ENCODE measurements at regions not wholly inside any gene's neighbourhood (a gene's known extent, or its start where the extent isn't known, plus 50 kb on each side); places are given as distances from the start of the nearest gene placed in this dataset.

DNA sequence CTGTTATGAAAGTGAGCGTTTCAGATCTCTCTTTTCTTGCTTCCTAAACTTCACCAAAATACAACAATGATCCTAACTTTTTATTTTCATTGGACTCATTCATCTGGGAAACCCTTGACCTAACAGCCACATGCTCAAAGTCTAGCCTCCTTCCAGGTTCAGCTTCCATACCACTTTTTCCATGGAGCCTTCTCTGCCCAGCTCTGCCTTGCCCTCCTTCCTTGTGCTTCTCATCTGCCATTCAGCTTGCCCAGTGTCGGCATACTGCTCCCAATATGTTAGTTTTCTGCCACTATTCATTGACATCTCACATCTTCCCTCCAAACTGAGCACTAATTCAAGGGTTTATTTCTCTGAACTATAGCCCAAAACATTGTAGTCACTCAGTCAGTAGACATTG, 214.7 kb downstream of the RAD51AP2 start:
- no peak for TF ChIP-seq TCF7L2 (IDR thresholded peaks at IDR 0.05; ENCODE audit: low read depth, low read length)
- TF ChIP-seq, protein P1, sequence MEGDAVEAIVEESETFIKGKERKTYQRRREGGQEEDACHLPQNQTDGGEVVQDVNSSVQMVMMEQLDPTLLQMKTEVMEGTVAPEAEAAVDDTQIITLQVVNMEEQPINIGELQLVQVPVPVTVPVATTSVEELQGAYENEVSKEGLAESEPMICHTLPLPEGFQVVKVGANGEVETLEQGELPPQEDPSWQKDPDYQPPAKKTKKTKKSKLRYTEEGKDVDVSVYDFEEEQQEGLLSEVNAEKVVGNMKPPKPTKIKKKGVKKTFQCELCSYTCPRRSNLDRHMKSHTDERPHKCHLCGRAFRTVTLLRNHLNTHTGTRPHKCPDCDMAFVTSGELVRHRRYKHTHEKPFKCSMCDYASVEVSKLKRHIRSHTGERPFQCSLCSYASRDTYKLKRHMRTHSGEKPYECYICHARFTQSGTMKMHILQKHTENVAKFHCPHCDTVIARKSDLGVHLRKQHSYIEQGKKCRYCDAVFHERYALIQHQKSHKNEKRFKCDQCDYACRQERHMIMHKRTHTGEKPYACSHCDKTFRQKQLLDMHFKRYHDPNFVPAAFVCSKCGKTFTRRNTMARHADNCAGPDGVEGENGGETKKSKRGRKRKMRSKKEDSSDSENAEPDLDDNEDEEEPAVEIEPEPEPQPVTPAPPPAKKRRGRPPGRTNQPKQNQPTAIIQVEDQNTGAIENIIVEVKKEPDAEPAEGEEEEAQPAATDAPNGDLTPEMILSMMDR (IDR thresholded peaks at IDR 0.05), result no peak
- TF ChIP-seq POLR2AphosphoS5 (IDR thresholded peaks at IDR 0.05; ENCODE audit: low read depth, low read length), result no peak

Measured in Panc1 (cell line).